ENCODE measurements at regions not wholly inside any gene's neighbourhood (a gene's known extent, or its start where the extent isn't known, plus 50 kb on each side); places are given as distances from the start of the nearest gene placed in this dataset.

DNA sequence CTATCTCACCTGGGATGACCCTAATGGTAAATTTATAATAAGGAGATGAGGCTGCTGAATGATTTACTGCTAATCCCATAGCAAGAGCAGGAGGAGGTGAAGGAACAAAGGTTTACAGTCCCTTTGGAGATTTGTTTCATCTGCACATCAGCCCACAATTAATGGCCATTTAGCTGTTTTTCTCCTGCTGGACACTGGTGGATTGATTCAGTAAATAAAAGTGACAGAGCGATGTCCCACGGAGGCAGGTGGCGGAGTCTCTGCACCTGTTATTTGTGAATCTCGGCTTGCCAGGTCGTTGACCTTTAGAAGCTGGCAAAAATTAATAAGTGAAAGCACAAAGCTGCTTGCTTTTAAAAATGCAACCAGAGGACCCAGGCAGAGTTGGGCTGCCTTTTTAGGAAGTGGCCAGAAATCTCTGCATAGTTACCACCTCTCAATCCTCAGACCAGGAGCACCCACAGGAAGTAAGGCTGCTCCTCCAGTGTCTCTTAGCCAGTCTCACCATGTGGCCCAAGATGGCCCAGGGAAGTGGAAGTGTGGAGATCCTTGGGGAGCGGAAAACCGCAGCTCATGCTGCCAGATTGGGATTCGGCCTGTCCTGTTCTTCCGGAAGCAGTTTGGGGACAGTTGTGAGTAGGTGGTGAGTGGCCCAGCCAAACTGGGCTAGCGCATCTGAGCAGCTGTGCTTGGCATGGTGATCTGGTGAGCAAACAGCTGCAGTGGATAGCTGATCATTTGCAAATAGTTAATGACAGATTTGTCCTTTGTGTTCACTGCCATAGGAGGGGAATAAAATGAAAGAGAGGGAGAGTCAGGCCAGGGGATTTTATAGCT, 1005.7 kb upstream of the PIK3C3 start:
- no peak for DNase-seq (ENCODE audit: low read depth)

DNA sequence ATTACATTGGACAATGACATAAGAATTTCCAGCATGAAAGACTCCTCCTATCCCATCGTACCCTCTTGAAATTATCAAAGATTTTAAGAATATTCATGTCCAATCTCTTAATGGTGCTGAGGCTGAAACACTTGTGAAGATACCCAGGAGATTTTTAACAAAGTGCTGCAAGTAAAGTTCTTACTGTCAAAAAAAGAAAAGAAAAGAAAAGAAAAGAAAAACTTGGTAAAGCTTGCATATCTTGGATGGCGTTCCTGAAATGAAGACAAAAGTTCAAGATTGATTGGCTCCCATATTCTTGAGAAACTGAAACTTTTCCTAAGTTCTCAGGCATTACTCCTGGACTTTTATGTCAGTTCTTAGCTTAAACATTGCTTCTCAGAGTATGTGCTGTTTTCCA, 1010.5 kb upstream of the PIK3C3 start:
- no peak for DNase-seq (ENCODE audit: low read depth)

DNA sequence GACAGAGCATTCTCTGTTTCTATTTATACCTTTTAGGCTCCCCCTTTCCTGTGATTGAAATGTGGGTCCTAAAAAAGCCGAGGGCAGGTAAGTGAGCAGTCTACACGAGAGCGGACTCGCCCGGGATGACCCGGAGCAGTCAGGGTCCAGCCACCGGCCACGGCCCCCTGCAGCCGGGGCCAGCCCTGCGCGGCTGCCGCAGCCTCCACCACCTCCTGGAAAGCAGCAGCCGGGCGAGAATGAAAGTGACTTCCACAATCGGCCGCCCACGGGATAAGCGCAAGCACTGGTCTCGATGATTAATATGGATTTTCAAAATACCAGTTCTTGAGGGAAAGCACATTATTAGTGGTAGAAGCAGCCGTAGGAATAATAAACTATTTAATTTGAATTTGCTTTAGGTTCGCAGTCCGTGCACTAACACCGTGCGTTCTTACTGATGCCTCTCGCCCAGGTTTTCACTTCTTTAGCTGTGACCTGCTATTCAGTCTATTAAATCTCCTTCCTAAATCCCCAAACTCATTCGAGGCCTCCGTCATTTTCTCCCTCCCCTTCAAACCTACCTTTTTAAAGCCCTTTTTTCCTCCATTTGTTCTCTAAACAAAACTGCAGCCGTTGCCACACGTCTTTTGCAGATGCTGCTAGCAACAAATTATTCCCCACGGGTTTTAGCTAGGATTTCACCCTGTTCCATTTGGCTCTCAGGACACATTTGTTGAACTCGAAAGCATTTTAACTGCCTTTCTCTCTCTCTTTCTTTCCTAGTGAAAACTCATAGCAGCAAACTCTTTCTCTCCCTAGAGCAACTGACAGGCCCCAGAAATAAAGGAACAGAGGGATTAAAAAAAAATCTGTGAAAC, 1015.1 kb upstream of the PIK3C3 start:
- DNase-seq (ENCODE audit: low read depth): no peak

DNA sequence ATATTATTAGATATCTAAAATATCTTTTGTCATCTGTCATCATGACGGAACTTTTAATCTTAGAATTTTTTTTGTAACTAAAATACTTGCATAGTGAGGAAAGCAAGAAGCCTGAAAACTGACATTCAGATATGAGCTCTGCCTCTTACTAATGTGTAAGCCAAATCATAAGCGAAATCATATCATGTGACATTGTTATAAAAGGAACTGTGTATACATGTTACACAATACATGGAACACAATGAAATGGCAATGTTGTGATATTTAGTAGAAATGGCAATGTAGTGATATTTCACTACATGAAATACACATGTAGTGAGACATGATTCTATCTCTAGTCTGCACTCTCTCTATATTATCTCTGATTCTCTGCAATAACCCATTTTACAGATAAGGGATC, 1016.4 kb upstream of the PIK3C3 start:
- no peak for DNase-seq (ENCODE audit: low read depth)

DNA sequence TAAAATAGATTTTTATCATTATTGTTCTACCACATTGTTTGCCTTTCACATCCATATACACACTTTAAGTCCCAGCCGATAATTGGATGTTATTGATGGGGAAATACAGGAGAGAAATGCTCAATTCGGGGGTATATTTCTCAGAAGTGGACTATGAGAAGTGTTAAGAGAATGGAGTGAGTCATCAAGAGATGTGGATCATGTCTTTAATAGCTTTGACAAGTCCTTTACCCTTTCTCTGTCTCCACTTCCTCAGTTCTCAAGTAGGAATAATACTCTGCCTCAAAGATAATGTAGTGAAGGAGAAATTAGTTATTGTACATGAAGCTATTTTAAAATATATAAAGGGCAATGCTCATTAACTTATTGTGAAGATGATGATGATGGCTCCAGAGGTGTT, 1017.6 kb upstream of the PIK3C3 start:
- no peak for DNase-seq (ENCODE audit: low read depth)

DNA sequence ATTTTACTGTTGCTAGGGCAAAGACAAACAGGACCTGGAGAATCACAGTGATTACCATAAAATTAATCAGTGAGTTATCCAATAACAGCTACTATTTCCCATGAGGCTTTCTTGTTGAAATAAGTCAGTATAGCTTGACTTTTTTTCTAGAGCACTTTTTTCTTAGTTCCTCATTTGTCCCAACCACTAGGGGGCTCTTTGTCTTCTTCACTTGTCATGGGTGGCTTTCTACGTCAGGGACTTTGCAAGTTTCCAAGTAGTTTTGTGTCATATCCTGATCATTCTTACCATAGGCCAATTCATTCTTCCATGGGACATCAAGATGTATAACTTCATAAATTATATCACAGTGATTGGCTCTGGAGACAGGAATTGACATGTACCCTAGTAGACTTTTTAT, 1019.6 kb upstream of the PIK3C3 start:
- DNase-seq (ENCODE audit: low read depth): no peak

DNA sequence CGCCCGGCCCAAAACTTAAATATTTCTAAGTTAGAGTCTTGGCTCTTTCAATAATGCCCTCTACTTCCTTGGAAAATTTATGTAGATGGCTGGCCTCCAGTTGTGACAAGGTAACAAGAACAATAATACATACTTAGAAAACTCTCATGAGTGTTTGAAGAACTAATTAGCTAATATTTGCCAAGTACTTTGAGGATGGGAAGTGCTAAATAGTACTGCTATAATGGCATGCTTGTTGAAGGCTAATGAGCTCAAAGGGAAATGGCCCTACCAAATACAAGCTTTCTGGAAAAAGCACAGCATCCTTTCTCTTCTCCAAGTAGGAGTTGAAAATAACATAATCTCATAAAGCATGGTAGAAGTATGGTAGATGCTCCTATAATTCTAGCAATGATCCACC, 1022.2 kb upstream of the PIK3C3 start:
- no peak for DNase-seq (ENCODE audit: low read depth)

DNA sequence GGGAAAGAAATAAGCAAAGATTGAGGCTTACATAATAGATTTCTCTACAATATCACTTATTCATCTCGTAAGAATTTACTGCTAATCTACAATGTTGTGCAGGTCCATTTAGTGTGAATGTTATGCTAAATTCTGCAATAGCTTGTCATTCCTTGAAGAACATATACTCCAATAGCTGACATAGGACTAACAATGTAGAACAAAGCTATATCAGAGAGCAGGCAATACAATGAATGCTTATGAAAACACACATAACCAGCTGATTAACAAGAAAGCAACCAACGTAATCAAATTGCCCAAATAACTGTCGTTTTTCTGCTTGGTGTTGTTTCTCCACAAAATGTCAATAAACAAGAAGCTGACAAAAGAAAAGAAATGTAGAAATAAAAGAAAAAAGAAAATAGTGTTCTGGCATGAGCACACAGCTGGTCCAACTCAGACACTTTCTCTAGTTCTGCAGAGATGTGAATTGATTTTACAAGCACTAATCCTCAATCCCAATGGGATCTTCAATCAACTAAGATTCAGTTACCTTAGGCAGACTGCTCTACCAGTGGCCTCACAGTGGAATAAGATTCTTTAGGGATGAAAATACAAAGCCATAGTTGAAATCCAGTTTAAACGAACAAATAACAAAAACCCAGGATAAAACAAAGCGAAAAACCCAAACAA, 1024.7 kb upstream of the PIK3C3 start:
- no peak for DNase-seq (ENCODE audit: low read depth)

DNA sequence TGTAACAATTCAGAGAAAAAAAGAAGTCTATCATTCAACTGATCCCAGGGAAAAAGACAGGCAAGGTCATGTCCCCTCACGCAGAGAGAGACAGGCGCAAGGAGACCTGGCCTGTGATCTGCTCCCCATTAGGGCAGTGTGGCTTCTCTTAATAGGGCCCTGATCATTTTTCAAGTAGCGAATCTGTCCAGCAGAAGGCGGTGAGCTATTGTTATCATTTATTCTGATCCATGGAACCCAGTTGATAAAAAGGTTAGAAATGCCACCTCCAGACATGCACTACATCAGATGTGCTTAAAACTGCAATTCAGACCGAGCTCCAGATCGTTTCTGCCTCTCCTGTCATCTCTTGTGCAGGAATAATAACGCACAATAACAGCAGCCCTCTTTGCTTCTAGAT, 1025.6 kb upstream of the PIK3C3 start:
- DNase-seq (ENCODE audit: low read depth): no peak

DNA sequence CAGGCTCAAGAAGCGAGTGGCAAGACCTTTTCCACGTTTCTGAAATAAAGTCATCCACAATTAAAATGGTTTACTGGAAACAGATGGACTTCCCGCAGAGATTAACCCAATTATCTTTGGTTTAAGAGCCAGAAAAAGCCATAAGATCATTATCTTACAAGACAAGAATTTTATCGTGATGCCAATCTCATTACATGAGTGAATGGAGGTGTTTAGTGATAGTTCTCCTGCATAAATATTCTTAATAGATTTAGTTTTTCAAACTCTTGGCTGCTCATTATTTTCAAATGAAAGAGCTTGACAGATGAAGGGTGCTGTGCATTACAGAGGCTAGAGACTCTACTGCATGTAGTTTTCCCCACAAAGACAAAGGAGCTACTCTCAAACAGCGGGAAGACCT, 1028.4 kb upstream of the PIK3C3 start:
- DNase-seq (ENCODE audit: low read depth): no peak

DNA sequence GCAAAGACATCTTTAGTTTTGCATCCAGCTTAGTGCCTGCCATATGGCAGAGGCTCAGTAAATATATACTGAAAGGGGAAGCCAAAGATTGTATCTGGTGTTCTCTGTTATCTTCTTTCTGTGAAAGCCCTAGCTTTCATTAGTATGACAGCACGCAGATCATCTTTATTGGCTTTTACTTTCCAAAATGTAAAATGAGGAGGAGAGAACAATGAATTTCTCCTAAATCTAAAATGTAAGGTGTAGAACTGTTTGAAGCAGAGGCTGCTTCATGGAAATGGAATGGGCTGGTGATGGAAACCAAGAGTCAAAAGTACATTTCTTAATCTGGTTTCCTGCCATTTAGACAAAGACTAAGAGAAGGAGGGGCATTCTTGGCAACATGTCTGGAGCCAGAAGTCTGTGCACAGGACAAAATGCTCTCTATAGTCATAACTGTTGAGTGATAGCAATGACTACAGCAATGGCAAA, 1029.9 kb upstream of the PIK3C3 start:
- DNase-seq (ENCODE audit: low read depth): no peak

DNA sequence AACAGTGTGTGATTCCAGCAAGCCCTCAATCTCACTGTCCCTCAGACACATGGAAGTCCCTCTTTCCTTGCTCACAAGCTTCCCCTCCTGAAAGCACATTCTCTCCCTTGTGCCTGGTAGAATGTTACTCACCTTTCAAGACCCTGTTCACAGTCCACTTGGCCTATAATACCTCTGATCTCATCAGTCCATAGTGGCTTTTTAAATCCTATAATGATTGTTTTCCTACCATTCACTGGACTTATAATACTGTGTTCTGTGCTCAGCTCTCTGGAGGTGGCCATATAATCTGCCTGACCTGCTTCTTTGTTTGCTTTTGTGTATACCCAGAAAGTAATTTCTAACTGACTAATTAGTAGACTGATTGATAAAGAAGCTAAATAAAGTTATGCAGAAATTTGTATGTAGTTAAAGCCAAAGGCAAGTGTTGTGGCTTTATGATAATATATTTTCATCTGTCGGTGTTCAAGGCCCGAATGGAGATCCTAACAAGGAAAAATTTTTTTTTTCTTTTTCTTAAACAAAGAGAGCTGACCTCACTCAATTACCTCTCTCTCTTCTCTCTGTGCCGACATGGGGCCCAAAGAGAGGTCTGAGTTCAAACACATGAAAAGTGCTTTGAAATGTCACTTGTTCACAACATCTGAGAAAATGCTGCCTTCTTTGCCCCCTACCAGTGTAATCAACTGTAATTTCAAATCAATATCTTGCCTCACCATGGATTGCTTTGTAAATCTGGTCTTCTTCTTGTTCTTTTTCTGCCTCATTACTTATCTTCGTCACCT, 1033.0 kb upstream of the PIK3C3 start:
- DNase-seq (ENCODE audit: low read depth): no peak

DNA sequence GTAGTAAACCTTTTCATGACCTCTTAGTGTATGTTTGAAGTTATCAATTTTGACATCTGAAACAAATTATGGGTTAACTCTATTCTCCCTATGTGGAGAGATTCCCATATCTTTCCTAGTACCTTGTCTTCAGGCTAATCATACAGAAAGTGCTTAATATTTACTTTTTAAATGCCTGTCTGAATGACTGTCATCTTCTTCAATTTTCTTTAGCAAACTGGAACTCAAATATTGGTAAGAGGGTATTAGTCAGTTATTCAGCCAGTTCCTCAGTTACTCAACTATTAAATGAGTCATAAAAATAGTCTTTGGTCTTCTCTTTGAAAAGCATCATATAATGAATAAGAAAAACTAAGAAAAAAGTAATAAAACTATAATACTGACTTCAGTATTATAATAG, 1038.0 kb upstream of the PIK3C3 start:
- DNase-seq (ENCODE audit: low read depth): no peak

DNA sequence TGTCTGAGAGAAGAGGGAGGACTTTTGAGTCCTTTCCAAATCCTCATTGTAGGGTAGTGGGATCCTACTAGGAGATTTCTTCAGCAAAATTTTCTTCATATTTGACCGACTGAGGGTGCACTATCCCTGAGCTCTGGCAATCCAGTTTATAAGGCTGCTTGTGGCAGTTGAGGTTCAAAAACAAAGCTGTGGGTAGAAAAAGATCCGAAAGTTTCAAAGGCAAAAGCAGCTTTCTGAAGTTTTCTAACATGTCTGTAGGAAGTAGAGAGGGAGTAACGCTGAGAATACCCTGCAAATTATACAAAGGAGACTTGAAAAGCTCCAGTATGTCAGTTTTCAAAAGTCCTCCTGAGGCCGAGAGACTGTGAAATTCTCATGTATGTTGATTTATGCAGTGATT, 1039.3 kb upstream of the PIK3C3 start:
- no peak for DNase-seq (ENCODE audit: low read depth)

DNA sequence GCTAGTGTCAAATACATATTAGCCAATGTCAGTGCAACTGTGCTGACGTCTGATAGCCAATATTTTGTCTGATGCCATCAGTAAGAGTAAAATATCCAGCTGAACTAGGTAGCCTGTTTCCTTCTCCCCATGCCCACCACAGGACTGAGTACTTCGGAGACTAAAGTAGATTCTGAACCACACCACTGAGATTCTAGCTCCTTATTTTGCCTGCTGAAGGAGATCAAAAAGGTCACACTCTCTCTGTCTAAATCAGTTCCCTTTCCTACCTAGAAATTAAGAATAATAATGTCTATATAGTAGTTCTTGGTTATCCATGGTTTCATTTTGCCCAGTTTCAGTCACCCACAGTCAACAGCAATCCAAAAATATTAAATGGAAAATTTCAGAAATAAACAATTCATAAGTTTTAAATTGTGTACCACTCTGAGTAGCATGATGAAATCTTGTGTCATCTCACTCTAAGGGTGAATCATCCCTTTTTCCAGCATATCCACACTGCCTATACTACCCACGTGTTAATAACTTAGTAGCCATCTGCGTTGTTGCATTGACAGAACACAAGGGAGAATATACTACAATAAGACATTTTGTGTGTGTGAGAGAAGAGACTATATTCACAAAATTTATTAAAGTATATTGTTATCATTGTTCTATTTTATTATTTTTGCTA, 1043.3 kb upstream of the PIK3C3 start:
- DNase-seq (ENCODE audit: low read depth): no peak

DNA sequence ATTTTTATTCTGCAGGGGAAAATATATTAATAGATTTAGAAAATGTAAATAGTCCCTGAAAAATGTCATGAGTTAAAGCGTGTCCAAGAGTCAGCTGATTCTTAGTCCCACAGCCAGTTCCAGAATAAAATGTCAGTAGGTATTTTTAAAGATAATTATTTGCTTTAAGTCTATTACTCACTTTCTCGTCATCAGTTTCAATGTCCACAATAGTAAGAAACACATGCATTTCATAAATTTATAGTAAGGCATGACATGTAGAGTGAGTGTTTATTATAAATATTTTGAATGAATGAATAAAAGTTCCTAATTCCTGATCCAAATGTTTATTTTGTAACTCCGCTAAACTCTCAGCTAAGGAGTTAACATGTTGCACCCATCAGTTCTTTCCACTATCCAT, 1044.0 kb upstream of the PIK3C3 start:
- DNase-seq (ENCODE audit: low read depth): no peak

DNA sequence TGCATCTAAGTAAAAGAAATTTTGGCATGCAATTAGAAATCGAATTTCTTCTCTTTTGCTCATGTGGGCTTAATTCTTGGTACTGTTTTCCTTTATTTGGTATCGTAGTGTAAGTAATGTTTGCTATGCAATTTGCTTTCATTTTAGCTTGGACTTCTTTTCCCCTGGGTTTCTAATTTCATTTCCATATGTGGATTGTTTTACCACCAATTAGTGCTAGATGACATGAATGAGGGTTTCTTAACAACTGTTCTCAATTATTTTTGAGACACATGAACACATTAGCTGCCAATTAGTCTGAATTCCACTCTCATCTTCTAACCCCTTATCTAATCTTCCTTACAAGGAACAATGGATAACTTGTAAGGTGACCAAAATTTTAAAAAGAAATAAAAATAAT, 1047.2 kb upstream of the PIK3C3 start:
- DNase-seq (ENCODE audit: low read depth): no peak

DNA sequence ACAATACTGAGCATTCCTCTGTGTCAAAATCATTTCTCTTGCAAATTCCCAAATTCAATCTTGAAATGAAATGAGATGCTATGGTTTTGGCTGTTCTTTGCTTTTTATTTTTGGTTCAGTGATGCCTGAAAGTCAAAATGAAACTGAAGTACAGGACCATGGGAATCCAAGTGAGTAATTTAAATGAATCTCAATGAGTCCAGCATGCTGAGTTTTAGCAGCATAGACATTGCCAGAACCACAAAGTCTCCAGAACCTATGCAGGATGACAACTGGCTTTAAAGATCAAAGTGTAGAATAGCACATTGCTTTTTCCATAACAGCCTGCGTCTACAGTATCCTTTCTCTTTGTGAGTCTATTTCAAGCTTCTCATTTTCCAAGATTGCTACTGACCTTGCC, 1050.7 kb upstream of the PIK3C3 start:
- no peak for DNase-seq (ENCODE audit: low read depth)

DNA sequence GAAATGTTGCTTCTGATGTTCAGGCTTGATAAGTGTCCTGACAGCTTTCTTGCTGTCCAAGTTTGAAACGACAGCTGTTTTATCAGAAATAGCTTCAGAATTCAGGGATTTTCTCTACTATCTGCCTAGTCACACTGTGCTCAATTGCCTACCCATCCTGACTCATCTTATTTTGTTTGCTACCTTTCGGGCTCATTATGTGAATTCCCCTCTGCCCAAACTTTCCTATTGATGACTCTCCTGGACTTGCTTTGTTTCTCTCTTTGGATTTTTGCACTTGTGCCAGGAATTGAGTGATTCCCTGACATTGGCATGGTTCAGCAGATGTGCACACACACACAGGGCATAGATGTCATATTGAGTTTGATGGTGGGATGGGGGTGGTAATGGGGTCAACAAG, 1052.6 kb upstream of the PIK3C3 start:
- no peak for DNase-seq (ENCODE audit: low read depth)

DNA sequence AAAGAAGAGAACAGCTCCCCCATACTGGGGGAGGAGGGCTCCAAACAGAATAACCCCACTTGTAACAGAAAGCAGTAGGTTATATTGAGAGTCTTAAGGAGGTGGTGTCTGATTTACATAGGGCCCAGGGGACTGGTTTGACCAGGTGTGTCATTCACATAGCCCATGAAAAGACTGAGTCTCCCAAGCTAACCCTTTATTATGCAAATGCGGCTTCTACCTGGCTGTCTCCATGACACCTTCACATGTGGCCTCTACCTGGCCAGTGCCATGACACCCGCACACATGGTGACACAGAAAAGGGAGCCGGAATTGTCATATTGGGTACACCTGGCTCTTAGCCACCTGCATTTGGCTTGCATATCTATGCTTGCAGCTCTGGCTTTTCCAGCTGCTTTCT, 1057.2 kb upstream of the PIK3C3 start:
- no peak for DNase-seq (ENCODE audit: low read depth)

DNA sequence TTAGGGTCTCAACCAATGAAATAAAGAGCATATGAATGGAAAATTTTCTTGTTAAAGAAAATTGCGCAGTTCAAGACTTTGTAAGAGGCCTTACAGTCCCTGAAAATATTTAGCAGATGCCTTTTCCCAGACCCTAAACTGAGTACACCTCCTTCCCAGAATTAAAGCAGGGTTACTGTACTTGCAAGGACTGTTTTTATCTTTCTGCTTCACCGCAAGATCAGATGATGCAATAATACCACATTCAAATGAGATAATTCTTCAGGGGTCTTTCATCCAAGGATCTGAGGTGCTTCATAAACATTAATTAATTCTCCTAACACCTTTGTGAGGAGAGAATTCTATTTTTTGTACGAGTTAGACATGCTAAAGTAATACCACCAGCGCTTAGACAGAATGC, 1071.8 kb upstream of the PIK3C3 start:
- no peak for DNase-seq (ENCODE audit: low read depth)

Measured in activated T-helper 9 cell treated with anti-CD3 and anti-CD28 coated beads, Interleukin-2, amount 50 U/mL, for 16 hours (primary cell).